ENCODE measurements at regions not wholly inside any gene's neighbourhood (a gene's known extent, or its start where the extent isn't known, plus 50 kb on each side); places are given as distances from the start of the nearest gene placed in this dataset.

- TF ChIP-seq POLR2A (IDR thresholded peaks at IDR 0.05; ENCODE audit: low read length) (no peak), GATA1 (IDR thresholded peaks at IDR 0.05; ENCODE audit: low read depth, low read length) (no peak)
Observed at GRCh38 chr4:134867027-134867426, 665.4 kb upstream of the PABPC4L start.
